GM19455 (cell line): ENCODE measurements at regions not wholly inside any gene's neighbourhood (a gene's known extent, or its start where the extent isn't known, plus 50 kb on each side); places are given as distances from the start of the nearest gene placed in this dataset.
"Not testable (repeated sequence)": the region's sequence is repeated elsewhere in the genome, so short reads cannot be mapped to it uniquely, and the experiment has no call there.

Source experiments
- ATAC-seq: cut with Tn5 transposase; IDR thresholded peaks from one replicate; pipeline ENCODE4 v1.9.1; 2021; ENCODE audit not compliant: unreplicated experiment

- ATAC-seq = no peak
Observed at GRCh38 chr13:88377852-88378251, 706.7 kb downstream of the SLITRK5 start.

- ATAC-seq = no peak
Observed at GRCh38 chr13:88384542-88384941, 713.4 kb downstream of the SLITRK5 start.

- no peak for ATAC-seq
Observed at GRCh38 chr13:88395804-88396203, 724.6 kb downstream of the SLITRK5 start.

- no peak for ATAC-seq
Observed at GRCh38 chr13:88411696-88412095, 740.5 kb downstream of the SLITRK5 start.

GRCh38 chr13:88417801-88418200, 746.6 kb downstream of the SLITRK5 start:
- ATAC-seq = no peak

GRCh38 chr13:88424463-88424862, 753.3 kb downstream of the SLITRK5 start:
- no peak for ATAC-seq

- no peak for ATAC-seq
Observed at GRCh38 chr13:88426661-88427060, 755.5 kb downstream of the SLITRK5 start.

- no peak for ATAC-seq
Observed at GRCh38 chr13:88429862-88430261, 758.7 kb downstream of the SLITRK5 start.

GRCh38 chr13:88434953-88435352, 763.8 kb downstream of the SLITRK5 start:
- no peak for ATAC-seq

GRCh38 chr13:88436974-88437373, 765.8 kb downstream of the SLITRK5 start:
- no peak for ATAC-seq

- ATAC-seq = no peak
Observed at GRCh38 chr13:88450515-88450914, 779.3 kb downstream of the SLITRK5 start.

- no peak for ATAC-seq
Observed at GRCh38 chr13:88456151-88456550, 785.0 kb downstream of the SLITRK5 start.

- ATAC-seq = no peak
Observed at GRCh38 chr13:88459331-88459730, 788.2 kb downstream of the SLITRK5 start.

- ATAC-seq = no peak
Observed at GRCh38 chr13:88461272-88462009, 790.3 kb downstream of the SLITRK5 start.

- no peak for ATAC-seq
Observed at GRCh38 chr13:88464851-88465250, 793.7 kb downstream of the SLITRK5 start.

- peak; percentile 53 for ATAC-seq
Observed at GRCh38 chr13:88472316-88472715, 801.1 kb downstream of the SLITRK5 start.

GRCh38 chr13:88483202-88483601, 812.0 kb downstream of the SLITRK5 start:
- ATAC-seq = no peak

- no peak for ATAC-seq
Observed at GRCh38 chr13:88507909-88508308, 836.7 kb downstream of the SLITRK5 start.

GRCh38 chr13:88512993-88513392, 841.8 kb downstream of the SLITRK5 start:
- not testable (repeated sequence) for ATAC-seq

GRCh38 chr13:88526186-88526852, 855.1 kb downstream of the SLITRK5 start:
- ATAC-seq = no peak

GRCh38 chr13:88526853-88527215, 855.7 kb downstream of the SLITRK5 start:
- ATAC-seq = no peak

GRCh38 chr13:88541994-88542393, 870.8 kb downstream of the SLITRK5 start:
- ATAC-seq = no peak

GRCh38 chr13:88544836-88545235, 873.7 kb downstream of the SLITRK5 start:
- no peak for ATAC-seq
